Endodermal cell (in vitro differentiated cells): ENCODE measurements at regions not wholly inside any gene's neighbourhood (a gene's known extent, or its start where the extent isn't known, plus 50 kb on each side); places are given as distances from the start of the nearest gene placed in this dataset.

Source experiments
- DNase-seq: peaks from one replicate; pipeline ENCODE4 v3.0.0-alpha.2; 2017
- H3K27ac ChIP-seq: 2 replicates; pipeline ENCODE4 v1.5.1; 2013; ENCODE audit warnings: mild to moderate bottlenecking, low read depth, low read length, moderate library complexity
- H3K27me3 ChIP-seq: 2 replicates; pipeline ENCODE4 v1.6.1; 2013; ENCODE audit warnings: mild to moderate bottlenecking, low read length, moderate library complexity; ENCODE audit not compliant: insufficient read depth, control insufficient read depth, poor library complexity, severe bottlenecking
- H3K36me3 ChIP-seq: 2 replicates; pipeline ENCODE4 v1.7.0; 2013; ENCODE audit warnings: mild to moderate bottlenecking, low read length, moderate library complexity; ENCODE audit not compliant: control insufficient read depth, insufficient read depth
- H3K4me1 ChIP-seq: one replicate; pipeline ENCODE4 v1.7.0; 2013; ENCODE audit warnings: low read length; ENCODE audit not compliant: control insufficient read depth, insufficient read depth
- H3K4me3 ChIP-seq: 2 replicates; pipeline ENCODE4 v1.5.1; 2013; ENCODE audit warnings: mild to moderate bottlenecking, low read length, moderate library complexity
- H3K9ac ChIP-seq: 2 replicates; pipeline ENCODE4 v1.6.1; 2013; ENCODE audit warnings: mild to moderate bottlenecking, low read length, moderate library complexity; ENCODE audit not compliant: poor library complexity, severe bottlenecking; ENCODE audit errors: extremely low read depth
- H3K9me3 ChIP-seq: 2 replicates; pipeline ENCODE4 v1.6.1; 2013; ENCODE audit warnings: mild to moderate bottlenecking, low read length, moderate library complexity; ENCODE audit not compliant: control insufficient read depth
- H3K27ac Mint-ChIP-seq: 2 replicates; pipeline ENCODE4 v1.8.0; 2020; ENCODE audit warnings: mixed read lengths
- H3K27me3 Mint-ChIP-seq: 2 replicates; pipeline ENCODE4 v1.8.0; 2021; ENCODE audit warnings: mild to moderate bottlenecking, mixed read lengths; ENCODE audit not compliant: insufficient read depth
- H3K36me3 Mint-ChIP-seq: 2 replicates; pipeline ENCODE4 v1.8.0; 2020; ENCODE audit warnings: low read depth, mixed read lengths
- H3K4me1 Mint-ChIP-seq: 2 replicates; pipeline ENCODE4 v1.8.0; 2020; ENCODE audit warnings: mixed read lengths
- H3K4me3 Mint-ChIP-seq: 2 replicates; pipeline ENCODE4 v1.8.0; 2020; ENCODE audit warnings: mild to moderate bottlenecking, moderate library complexity, mixed read lengths
- H3K9me3 Mint-ChIP-seq: 2 replicates; pipeline ENCODE4 v1.8.0; 2020; ENCODE audit warnings: mild to moderate bottlenecking, mixed read lengths
- WGBS, 2 experiments: methylation state at CpG; one replicate each; pipeline versions ENCODE4 v1.1.5 to v1.1.7; 2013; ENCODE audit warnings: missing lambda C conversion rate in 2 of 2, mixed read lengths in 1 of 2; ENCODE audit not compliant: insufficient coverage in 1 of 2, insufficient read length in 1 of 2; 5-methylcytosine and 5-hydroxymethylcytosine counted together
- TF ChIP-seq, protein P1 (sequence below): fragments of 200-600 bp; sonication (generic); conservative IDR thresholded peaks from 2 replicates; pipeline ENCODE4 v1.5.0; 2021; ENCODE audit warnings: antibody characterized with exemption, mild to moderate bottlenecking

DNA sequence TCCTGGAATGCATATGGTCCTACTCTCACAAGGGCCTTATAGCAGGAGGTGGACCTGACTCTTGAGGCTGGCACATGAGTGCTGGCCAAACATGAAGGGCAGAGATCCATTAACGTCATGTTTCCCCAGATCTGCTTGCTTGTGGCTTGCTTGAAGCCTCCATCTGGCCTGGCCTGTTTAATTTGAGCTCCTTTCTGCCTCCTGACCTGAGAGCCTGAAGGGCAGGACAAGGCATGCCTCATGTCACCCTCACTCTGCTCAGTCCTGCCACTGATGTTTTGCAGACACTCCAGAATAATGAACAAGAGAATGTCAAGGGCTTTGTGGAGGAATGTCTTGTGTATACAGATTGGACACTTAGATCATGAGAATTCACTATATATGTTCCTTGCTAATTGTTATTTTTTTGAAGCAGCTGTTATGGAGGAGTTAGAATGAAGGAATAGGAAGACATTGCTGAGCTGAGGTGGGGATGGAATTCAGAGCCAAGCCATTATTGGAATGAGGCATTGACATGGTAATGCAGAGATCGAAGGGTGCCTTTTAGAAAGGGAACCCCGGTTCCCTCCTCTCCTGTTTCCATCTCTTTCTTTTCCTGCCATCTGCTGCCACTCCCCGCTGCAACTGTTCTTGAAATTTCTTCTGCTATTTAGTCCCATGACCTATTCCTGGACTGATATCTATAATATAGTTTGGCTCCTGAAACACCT is 457.0 kb upstream of the PROX1 start:
- Histone ChIP-seq H3K36me3 (no peaks in the 10 kb centered on the region), H3K9ac (no peak overlapping the region), H3K27ac (no peak overlapping the region), H3K27me3 (no peaks in the 10 kb centered on the region), H3K9me3 (no peaks in the 10 kb centered on the region), H3K4me3 (no peak overlapping the region), H3K4me1 (no peaks in the 10 kb centered on the region)
- H3K27me3 Mint-ChIP-seq = peaks cover 8% of the 10 kb centered on the region
- TF ChIP-seq, protein P1, sequence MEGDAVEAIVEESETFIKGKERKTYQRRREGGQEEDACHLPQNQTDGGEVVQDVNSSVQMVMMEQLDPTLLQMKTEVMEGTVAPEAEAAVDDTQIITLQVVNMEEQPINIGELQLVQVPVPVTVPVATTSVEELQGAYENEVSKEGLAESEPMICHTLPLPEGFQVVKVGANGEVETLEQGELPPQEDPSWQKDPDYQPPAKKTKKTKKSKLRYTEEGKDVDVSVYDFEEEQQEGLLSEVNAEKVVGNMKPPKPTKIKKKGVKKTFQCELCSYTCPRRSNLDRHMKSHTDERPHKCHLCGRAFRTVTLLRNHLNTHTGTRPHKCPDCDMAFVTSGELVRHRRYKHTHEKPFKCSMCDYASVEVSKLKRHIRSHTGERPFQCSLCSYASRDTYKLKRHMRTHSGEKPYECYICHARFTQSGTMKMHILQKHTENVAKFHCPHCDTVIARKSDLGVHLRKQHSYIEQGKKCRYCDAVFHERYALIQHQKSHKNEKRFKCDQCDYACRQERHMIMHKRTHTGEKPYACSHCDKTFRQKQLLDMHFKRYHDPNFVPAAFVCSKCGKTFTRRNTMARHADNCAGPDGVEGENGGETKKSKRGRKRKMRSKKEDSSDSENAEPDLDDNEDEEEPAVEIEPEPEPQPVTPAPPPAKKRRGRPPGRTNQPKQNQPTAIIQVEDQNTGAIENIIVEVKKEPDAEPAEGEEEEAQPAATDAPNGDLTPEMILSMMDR = no peak
- H3K27ac Mint-ChIP-seq = no peak overlapping the region
- no peak for DNase-seq
- no peak overlapping the region for H3K4me3 Mint-ChIP-seq
- H3K36me3 Mint-ChIP-seq = no peaks in the 10 kb centered on the region
- no peaks in the 10 kb centered on the region for H3K4me1 Mint-ChIP-seq
- no peaks in the 10 kb centered on the region for H3K9me3 Mint-ChIP-seq
- WGBS, 2 experiments = 80 to 100% methylated on average over 1 to 4 of the region's 4 CpGs

DNA sequence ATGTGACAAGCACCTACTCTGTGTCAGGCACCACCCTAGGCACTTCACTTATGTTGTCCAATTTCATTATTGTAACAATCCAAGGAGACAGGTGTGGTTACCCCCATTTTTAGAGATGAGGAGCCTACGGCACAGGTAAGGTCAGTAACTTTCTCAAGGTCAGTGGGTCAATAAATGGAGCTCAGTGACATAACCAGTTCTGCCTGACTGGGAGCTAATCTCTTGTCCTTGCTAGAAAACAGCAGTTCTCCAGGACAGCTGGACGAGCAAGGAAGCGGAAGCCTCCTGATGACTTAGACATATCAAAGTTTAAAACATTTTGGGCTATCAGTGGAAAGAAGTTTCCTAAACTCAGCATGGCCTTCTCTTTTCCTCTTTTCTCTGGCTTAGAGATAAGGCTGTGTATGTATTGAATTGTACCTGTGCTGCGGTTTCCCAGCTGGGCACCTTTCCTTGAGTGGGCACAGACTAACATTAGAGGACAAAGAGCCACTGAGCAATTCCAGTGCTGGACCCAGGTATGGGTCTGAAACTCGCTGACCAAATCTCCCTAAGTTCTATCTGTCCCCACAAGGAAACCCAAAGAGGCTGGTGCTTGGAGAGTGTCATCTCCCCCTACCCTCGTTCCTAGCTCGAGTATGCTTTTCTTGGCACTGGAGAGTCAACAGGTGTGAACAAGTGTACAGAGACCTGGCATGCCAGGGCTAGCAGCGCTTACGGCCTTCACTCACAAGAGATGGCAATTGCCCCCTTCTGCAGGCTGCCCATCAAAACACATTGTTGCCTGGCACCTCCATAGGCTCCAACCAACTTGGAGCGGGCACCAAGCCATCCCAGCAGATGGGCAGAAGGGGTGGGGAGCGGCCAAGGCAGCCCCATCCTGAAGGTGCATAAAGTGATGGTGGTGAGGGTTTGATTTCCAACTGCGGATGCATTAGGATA is 456.1 kb upstream of the PROX1 start:
- Mint-ChIP-seq H3K27me3 (peaks cover 8% of the 10 kb centered on the region), H3K4me3 (no peak overlapping the region), H3K4me1 (no peaks in the 10 kb centered on the region), H3K36me3 (no peaks in the 10 kb centered on the region), H3K9me3 (no peaks in the 10 kb centered on the region), H3K27ac (no peak overlapping the region)
- H3K4me3 ChIP-seq = no peak overlapping the region
- H3K27ac ChIP-seq = no peak overlapping the region
- WGBS, 2 experiments = 90 to 94% methylated on average over 5 to 12 of the region's 12 CpGs
- no peak for DNase-seq
- H3K9me3 ChIP-seq = no peaks in the 10 kb centered on the region
- no peaks in the 10 kb centered on the region for H3K27me3 ChIP-seq
- H3K4me1 ChIP-seq = no peaks in the 10 kb centered on the region
- no peaks in the 10 kb centered on the region for H3K36me3 ChIP-seq
- H3K9ac ChIP-seq = no peak overlapping the region
- TF ChIP-seq, protein P1 = no peak

DNA sequence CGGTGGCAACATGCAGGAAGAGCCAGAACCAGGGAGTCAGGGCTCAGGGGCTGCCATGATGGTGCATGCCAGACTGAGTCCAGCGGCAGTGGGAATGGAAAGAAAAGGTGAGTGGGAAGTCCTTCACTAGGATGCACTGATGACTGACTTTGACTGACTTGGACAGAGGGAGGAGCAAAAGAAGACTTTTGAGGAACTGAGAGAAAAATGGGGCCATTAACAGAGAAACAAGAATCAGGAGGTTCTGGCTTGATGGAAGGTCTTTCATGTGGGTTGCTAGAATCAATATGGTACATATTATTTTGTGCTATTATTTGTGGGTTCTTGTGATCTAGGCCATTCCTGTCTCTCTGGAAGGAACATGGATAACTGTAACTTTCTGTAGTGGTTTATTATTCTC is 454.6 kb upstream of the PROX1 start:
- Mint-ChIP-seq H3K27me3 (peaks cover 8% of the 10 kb centered on the region), H3K27ac (no peak overlapping the region), H3K36me3 (no peaks in the 10 kb centered on the region), H3K9me3 (no peaks in the 10 kb centered on the region), H3K4me3 (no peak overlapping the region), H3K4me1 (no peaks in the 10 kb centered on the region)
- Histone ChIP-seq H3K4me3 (no peak overlapping the region), H3K9ac (no peak overlapping the region), H3K4me1 (no peaks in the 10 kb centered on the region), H3K36me3 (no peaks in the 10 kb centered on the region), H3K9me3 (no peaks in the 10 kb centered on the region), H3K27ac (no peak overlapping the region), H3K27me3 (no peaks in the 10 kb centered on the region)
- 73 to 86% methylated on average over 2 of the region's 2 CpGs for WGBS, 2 experiments
- TF ChIP-seq, protein P1 = no peak
- no peak for DNase-seq
